ENCODE measurements at regions not wholly inside any gene's neighbourhood (a gene's known extent, or its start where the extent isn't known, plus 50 kb on each side); places are given as distances from the start of the nearest gene placed in this dataset.
"Not testable (repeated sequence)": the region's sequence is repeated elsewhere in the genome, so short reads cannot be mapped to it uniquely, and the experiment has no call there.

- H3K4me3 ChIP-seq (ENCODE audit: control insufficient read depth, low read depth, low read length) = no peak overlapping the region
Measured at GRCh38 chr17:5921512-5922282, 148.5 kb upstream of the WSCD1 start.

GRCh38 chr17:5922476-5922875 lies 147.7 kb upstream of the WSCD1 start:
- H3K4me3 ChIP-seq (ENCODE audit: control insufficient read depth, low read depth, low read length) = no peak overlapping the region
- no peak for DNase-seq (ENCODE audit: low read depth)
- TF ChIP-seq CTCF (IDR thresholded peaks at IDR 0.05; ENCODE audit: control insufficient read depth, insufficient read depth, low read depth, low read length, missing control alignments) = no peak

More at GRCh38 chr17:5921512-5922282, 148.5 kb upstream of the WSCD1 start:
- no peak for DNase-seq (ENCODE audit: low read depth)
- no peak for TF ChIP-seq CTCF (IDR thresholded peaks at IDR 0.05; ENCODE audit: control insufficient read depth, insufficient read depth, low read depth, low read length, missing control alignments)

GRCh38 chr17:5929721-5930120 lies 140.5 kb upstream of the WSCD1 start:
- DNase-seq (ENCODE audit: low read depth) = no peak
- H3K4me3 ChIP-seq (ENCODE audit: control insufficient read depth, low read depth, low read length) = no peak overlapping the region
- no peak for TF ChIP-seq CTCF (IDR thresholded peaks at IDR 0.05; ENCODE audit: control insufficient read depth, insufficient read depth, low read depth, low read length, missing control alignments)

- not testable (repeated sequence) for DNase-seq (ENCODE audit: low read depth); H3K4me3 ChIP-seq (ENCODE audit: control insufficient read depth, low read depth, low read length)
Measured at GRCh38 chr17:5930555-5930954, 139.6 kb upstream of the WSCD1 start.

- DNase-seq (ENCODE audit: low read depth) = no peak
- no peak overlapping the region for H3K4me3 ChIP-seq (ENCODE audit: control insufficient read depth, low read depth, low read length)
- TF ChIP-seq CTCF (IDR thresholded peaks at IDR 0.05; ENCODE audit: control insufficient read depth, insufficient read depth, low read depth, low read length, missing control alignments) = no peak
Measured at GRCh38 chr17:5931616-5932015, 138.6 kb upstream of the WSCD1 start.

- no peak for DNase-seq (ENCODE audit: low read depth)
- TF ChIP-seq CTCF (IDR thresholded peaks at IDR 0.05; ENCODE audit: control insufficient read depth, insufficient read depth, low read depth, low read length, missing control alignments) = no peak
- no peak overlapping the region for H3K4me3 ChIP-seq (ENCODE audit: control insufficient read depth, low read depth, low read length)
Measured at GRCh38 chr17:5933430-5933829, 136.7 kb upstream of the WSCD1 start.

GRCh38 chr17:5941258-5941657 lies 128.9 kb upstream of the WSCD1 start:
- no peak overlapping the region for H3K4me3 ChIP-seq (ENCODE audit: control insufficient read depth, low read depth, low read length)
- no peak for DNase-seq (ENCODE audit: low read depth)
- no peak for TF ChIP-seq CTCF (IDR thresholded peaks at IDR 0.05; ENCODE audit: control insufficient read depth, insufficient read depth, low read depth, low read length, missing control alignments)
